ENCODE measurements at regions not wholly inside any gene's neighbourhood (a gene's known extent, or its start where the extent isn't known, plus 50 kb on each side); places are given as distances from the start of the nearest gene placed in this dataset. TPM values are rescaled to one million over a fixed set of nuclear protein-coding genes. Genes with fewer than 3 reads are reported as not detected.
"Not testable (repeated sequence)": the region's sequence is repeated elsewhere in the genome, so short reads cannot be mapped to it uniquely, and the experiment has no call there.

DNA sequence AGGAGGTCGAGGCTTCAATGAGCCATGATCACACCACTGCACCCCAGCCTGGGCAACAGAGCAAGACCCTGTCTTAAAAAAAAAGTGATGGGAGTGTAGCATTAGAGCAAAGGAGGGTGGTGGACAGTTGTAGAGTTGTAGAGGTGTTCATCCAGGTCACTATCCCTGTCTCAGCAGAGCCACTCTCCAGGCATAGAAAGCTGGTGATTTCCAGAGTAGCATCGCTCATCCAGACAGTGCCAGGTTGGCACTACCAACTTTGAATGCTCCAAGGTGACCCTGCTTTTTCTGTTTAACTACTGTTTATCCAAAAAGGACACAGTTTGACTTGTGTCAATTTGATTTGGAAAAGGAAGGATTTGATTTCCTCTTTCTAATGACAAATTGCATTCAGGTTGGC is 147.3 kb downstream of the USP46 start:
- no peak for DNase-seq
- Histone ChIP-seq H3K36me3 (no peaks in the 10 kb centered on the region), H3K4me1 (no peaks in the 10 kb centered on the region), H3K27me3 (no peaks in the 10 kb centered on the region), H3K27ac (no peak overlapping the region), H3K4me3 (no peak overlapping the region), H3K9me3 (no peaks in the 10 kb centered on the region)
- TF ChIP-seq, protein P1, sequence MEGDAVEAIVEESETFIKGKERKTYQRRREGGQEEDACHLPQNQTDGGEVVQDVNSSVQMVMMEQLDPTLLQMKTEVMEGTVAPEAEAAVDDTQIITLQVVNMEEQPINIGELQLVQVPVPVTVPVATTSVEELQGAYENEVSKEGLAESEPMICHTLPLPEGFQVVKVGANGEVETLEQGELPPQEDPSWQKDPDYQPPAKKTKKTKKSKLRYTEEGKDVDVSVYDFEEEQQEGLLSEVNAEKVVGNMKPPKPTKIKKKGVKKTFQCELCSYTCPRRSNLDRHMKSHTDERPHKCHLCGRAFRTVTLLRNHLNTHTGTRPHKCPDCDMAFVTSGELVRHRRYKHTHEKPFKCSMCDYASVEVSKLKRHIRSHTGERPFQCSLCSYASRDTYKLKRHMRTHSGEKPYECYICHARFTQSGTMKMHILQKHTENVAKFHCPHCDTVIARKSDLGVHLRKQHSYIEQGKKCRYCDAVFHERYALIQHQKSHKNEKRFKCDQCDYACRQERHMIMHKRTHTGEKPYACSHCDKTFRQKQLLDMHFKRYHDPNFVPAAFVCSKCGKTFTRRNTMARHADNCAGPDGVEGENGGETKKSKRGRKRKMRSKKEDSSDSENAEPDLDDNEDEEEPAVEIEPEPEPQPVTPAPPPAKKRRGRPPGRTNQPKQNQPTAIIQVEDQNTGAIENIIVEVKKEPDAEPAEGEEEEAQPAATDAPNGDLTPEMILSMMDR (IDR thresholded peaks at IDR 0.05): no peak
- no peak for TF ChIP-seq POLR2A (IDR thresholded peaks at IDR 0.05)
- intact Hi-C loops (cut with DNase I; ENCODE audit: low total_unique reads): no loop called here

DNA sequence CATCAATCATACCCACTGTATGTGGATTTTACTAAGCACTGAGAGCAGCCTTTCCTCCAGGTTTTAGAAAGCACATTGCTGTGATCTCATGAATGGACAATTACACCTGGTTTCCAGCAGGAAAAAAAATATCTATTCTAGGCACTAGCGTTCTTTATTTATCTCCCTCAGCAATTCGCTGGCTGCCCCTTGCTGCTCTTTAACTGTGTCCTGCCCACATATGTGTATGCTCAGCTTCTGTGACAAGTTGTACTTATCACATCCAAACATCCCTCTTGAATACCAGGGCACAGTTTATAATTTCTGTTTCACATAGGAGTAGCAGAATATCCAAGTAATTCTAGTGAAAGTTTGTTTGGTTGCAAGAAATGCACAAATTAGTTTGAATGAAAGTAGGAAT is 146.8 kb downstream of the USP46 start:
- no peaks in the 10 kb centered on the region for H3K4me1 ChIP-seq
- no peak for TF ChIP-seq POLR2A (IDR thresholded peaks at IDR 0.05)
- TF ChIP-seq, protein P1 (IDR thresholded peaks at IDR 0.05): no peak
- no peaks in the 10 kb centered on the region for H3K36me3 ChIP-seq
- H3K27me3 ChIP-seq: no peaks in the 10 kb centered on the region
- no peak overlapping the region for H3K27ac ChIP-seq
- H3K4me3 ChIP-seq: no peak overlapping the region
- intact Hi-C loops (cut with DNase I; ENCODE audit: low total_unique reads): no loop called here
- H3K9me3 ChIP-seq: no peaks in the 10 kb centered on the region
- no peak for DNase-seq

DNA sequence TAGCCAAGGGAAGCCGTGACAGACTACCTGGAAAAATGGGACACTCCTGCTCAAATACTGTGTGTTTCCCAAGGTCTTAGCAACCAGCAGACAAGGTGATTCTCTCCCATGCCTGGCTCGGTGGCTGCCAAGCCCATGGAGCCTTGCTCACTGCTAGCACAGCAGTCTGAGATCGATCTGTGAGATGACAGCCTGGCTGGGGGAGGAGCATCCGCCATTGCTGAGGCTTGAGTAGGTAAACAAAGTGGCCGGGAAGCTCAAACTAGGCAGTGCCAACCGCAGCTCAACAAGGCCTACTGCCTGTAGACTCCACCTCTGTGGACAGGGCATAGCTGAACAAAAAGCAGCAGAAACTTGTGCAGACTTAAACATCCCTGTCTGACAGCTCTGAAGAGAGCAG is 137.0 kb downstream of the USP46 start:
- DNase-seq; H3K27ac ChIP-seq; H3K4me1 ChIP-seq; H3K27me3 ChIP-seq; H3K4me3 ChIP-seq; intact Hi-C loops (cut with DNase I; ENCODE audit: low total_unique reads); H3K9me3 ChIP-seq; H3K36me3 ChIP-seq: not testable (repeated sequence)

DNA sequence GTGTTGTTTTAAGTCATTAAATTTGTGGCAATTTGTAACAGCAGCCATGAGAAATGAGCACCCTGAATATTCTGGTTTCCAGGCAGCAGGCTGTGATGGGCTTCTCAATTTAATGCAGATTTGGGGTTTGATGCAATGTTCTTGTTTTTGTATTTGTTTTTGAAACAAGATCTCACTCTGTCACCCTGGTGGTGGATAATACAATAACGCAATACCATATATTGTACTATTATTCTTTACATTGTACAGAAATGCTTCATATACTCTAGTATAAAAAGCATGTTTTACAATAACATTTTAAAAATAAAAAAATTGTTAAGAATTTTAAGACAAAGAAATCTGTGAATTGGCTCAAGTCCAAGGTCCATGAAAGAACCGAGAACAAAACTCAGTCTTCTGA is 129.1 kb downstream of the USP46 start:
- Histone ChIP-seq H3K4me3 (no peak overlapping the region), H3K9me3 (no peaks in the 10 kb centered on the region), H3K27ac (no peak overlapping the region), H3K36me3 (no peaks in the 10 kb centered on the region), H3K27me3 (no peaks in the 10 kb centered on the region), H3K4me1 (no peaks in the 10 kb centered on the region)
- no peak for DNase-seq
- TF ChIP-seq POLR2A (IDR thresholded peaks at IDR 0.05): no peak
- TF ChIP-seq, protein P1 (IDR thresholded peaks at IDR 0.05): no peak
- intact Hi-C loops (cut with DNase I; ENCODE audit: low total_unique reads): no loop called here

DNA sequence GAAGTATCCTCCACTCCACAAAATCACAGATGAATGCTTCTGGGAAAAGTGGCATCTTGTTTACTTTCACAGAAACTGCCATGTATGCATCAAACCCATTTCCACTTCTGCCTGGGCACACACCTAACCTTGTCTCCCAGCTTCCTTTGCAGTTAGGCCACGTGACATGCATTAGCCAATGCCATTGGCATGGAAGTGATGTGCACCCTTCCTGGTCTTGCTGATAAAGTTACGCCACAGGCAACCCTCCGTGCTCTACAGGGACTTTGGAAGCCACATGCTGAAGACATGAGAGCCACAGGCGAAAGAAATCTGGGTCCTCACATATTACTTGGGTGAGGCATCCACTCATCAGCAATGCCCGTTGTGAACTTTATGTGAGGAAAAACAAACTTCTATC is 123.3 kb downstream of the USP46 start:
- Histone ChIP-seq H3K4me1 (no peaks in the 10 kb centered on the region), H3K36me3 (no peaks in the 10 kb centered on the region), H3K27ac (no peak overlapping the region), H3K27me3 (no peaks in the 10 kb centered on the region), H3K9me3 (no peaks in the 10 kb centered on the region), H3K4me3 (no peak overlapping the region)
- no peak for TF ChIP-seq POLR2A (IDR thresholded peaks at IDR 0.05)
- TF ChIP-seq, protein P1 (IDR thresholded peaks at IDR 0.05): no peak
- DNase-seq: no peak
- intact Hi-C loops (cut with DNase I; ENCODE audit: low total_unique reads): no loop called here

Small RNA genes in the stretch of these regions (small RNA-seq; reads per million reads assigned to genes)
- not detected for gene RNU6-1252P
